Naive B cell (primary cell): ENCODE measurements at regions not wholly inside any gene's neighbourhood (a gene's known extent, or its start where the extent isn't known, plus 50 kb on each side); places are given as distances from the start of the nearest gene placed in this dataset.
A peak's percentile ranks its signal among the peaks of the same experiment; 100 is the strongest.
"Not testable (repeated sequence)": the region's sequence is repeated elsewhere in the genome, so short reads cannot be mapped to it uniquely, and the experiment has no call there.

Experiments used
- ATAC-seq, 2 donors: fragments of 150-1000 bp; cut with Tn5 transposase; 2 replicates each; pipeline ENCODE4 v1.10.0; 2021; ENCODE audit warnings: low read depth in 2 of 2, mild to moderate bottlenecking in 2 of 2, moderate library complexity in 2 of 2
- DNase-seq: peaks from one replicate; pipeline ENCODE4 v3.0.0; 2022
- H3K27ac Mint-ChIP-seq, 6 donors: one replicate each; pipeline ENCODE4 v1.8.0; 2020 to 2022; ENCODE audit warnings: mild to moderate bottlenecking in 6 of 6, mixed read lengths in 6 of 6, moderate library complexity in 5 of 6, inconsistent platforms in 2 of 6
- H3K27me3 Mint-ChIP-seq, 3 donors: one replicate each; pipeline ENCODE4 v1.8.0; 2021 to 2022; ENCODE audit warnings: mixed read lengths in 3 of 3, mild to moderate bottlenecking in 1 of 3
- H3K36me3 Mint-ChIP-seq, 2 donors: one replicate each; pipeline ENCODE4 v1.8.0; 2020 to 2022; ENCODE audit warnings: mixed read lengths in 2 of 2, inconsistent platforms in 1 of 2, mild to moderate bottlenecking in 1 of 2
- H3K4me1 Mint-ChIP-seq, 3 donors: one replicate each; pipeline ENCODE4 v1.8.0; 2020 to 2022; ENCODE audit warnings: mixed read lengths in 3 of 3, inconsistent platforms in 1 of 3, mild to moderate bottlenecking in 1 of 3, moderate library complexity in 1 of 3
- H3K4me3 Mint-ChIP-seq, 8 donors: one replicate each; pipeline ENCODE4 v1.8.0; 2020 to 2022; ENCODE audit warnings: mild to moderate bottlenecking in 8 of 8, mixed read lengths in 8 of 8, moderate library complexity in 8 of 8, inconsistent platforms in 2 of 8
- H3K9me3 Mint-ChIP-seq, 7 donors: one replicate each; pipeline ENCODE4 v1.8.0; 2020 to 2022; ENCODE audit warnings: mixed read lengths in 7 of 7, mild to moderate bottlenecking in 5 of 7, inconsistent platforms in 2 of 7, moderate library complexity in 1 of 7

DNA sequence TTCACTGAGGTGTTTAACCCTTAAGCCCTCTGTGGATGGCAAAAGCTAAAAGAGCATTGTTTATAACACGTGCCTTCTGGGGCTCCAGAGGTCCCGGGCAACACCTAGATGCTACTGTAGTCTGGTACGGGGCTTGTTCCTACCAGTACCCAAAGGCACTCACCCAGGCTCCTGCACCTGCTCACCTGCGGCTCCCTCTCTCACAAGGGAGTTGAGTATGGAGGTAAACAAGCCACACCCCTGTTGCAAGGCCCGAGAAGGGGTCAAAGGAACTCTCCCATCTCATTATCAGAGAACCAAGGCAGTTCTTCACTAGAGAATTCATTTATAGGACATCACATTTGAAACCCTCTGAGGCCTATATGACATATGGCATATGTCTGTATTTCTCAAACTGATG, 53.4 kb upstream of the IL6ST start:
- DNase-seq: no peak
- Mint-ChIP-seq H3K9me3 (peaks cover 0 to 16% (median 6%) of the 10 kb centered on the region in 7 donors), H3K36me3 (peaks cover 0 to 7% of the 10 kb centered on the region in 2 donors), H3K4me3 (no peak overlapping the region), H3K27me3 (no peaks in the 10 kb centered on the region), H3K27ac (peak overlapping the region in 1 of 6 donors; percentile 42), H3K4me1 (peaks cover 10 to 18% (median 14%) of the 10 kb centered on the region in 3 donors)
- no peak for ATAC-seq

GRCh38 chr5:56047448-56047847, 52.7 kb upstream of the IL6ST start:
- H3K27ac Mint-ChIP-seq: peak overlapping the region in 2 of 6 donors; percentile 6 to 34
- peaks cover 10 to 18% (median 14%) of the 10 kb centered on the region in 3 donors for H3K4me1 Mint-ChIP-seq
- peaks cover 0 to 7% of the 10 kb centered on the region in 2 donors for H3K36me3 Mint-ChIP-seq
- H3K9me3 Mint-ChIP-seq: peaks cover 0 to 12% (median 5%) of the 10 kb centered on the region in 7 donors
- ATAC-seq: no peak
- H3K27me3 Mint-ChIP-seq: no peaks in the 10 kb centered on the region
- no peak for DNase-seq
- no peak overlapping the region for H3K4me3 Mint-ChIP-seq

GRCh38 chr5:56045469-56045868, 50.7 kb upstream of the IL6ST start:
- no peak for DNase-seq
- Mint-ChIP-seq H3K4me1 (peaks cover 3 to 9% (median 5%) of the 10 kb centered on the region in 3 donors), H3K9me3 (peaks cover 0 to 12% (median 5%) of the 10 kb centered on the region in 7 donors), H3K27ac (no peak overlapping the region), H3K36me3 (peaks cover 0 to 7% of the 10 kb centered on the region in 2 donors), H3K27me3 (no peaks in the 10 kb centered on the region), H3K4me3 (no peak overlapping the region)
- ATAC-seq: no peak

- ATAC-seq, DNase-seq, H3K27me3 Mint-ChIP-seq, H3K4me1 Mint-ChIP-seq, H3K36me3 Mint-ChIP-seq, H3K4me3 Mint-ChIP-seq, H3K27ac Mint-ChIP-seq: not testable (repeated sequence)
- H3K9me3 Mint-ChIP-seq: peaks cover 0 to 12% (median 5%) of the 10 kb centered on the region in 7 donors
Measured at GRCh38 chr5:56044746-56045428, 50.1 kb upstream of the IL6ST start.
